T-cell (primary cell): ENCODE measurements at regions not wholly inside any gene's neighbourhood (a gene's known extent, or its start where the extent isn't known, plus 50 kb on each side); places are given as distances from the start of the nearest gene placed in this dataset.

Experiments
- ATAC-seq, 4 experiments: fragments of 200-7000 bp in 3 of 4; fragments of 150-1000 bp in 1 of 4; cut with Tn5 transposase; replicated peaks in 1 of 4; 1 replicate in 3 of 4; 2 replicates in 1 of 4; pipeline ENCODE4 v1.10.0; 2021; ENCODE audit warnings: moderate library complexity in 3 of 4, mild to moderate bottlenecking in 2 of 4, moderate number of reproducible peaks in 1 of 4
- CTCF ChIA-PET, 2 donors: fragments of 300-600 bp; sonication (Branson Sonifier 250); formaldehyde crosslinking; loops; one replicate each; lab custom pipeline; 2022; ENCODE audit warnings: antibody characterized with exemption in 2 of 2; lab: Charles Lee
- POLR2A ChIA-PET, 2 donors: fragments of 300-600 bp; sonication (Branson Sonifier 250); formaldehyde crosslinking; loops; one replicate each; lab custom pipeline; 2022; ENCODE audit warnings: antibody characterized with exemption in 2 of 2; lab: Charles Lee
- DNase-seq, 35 experiments: peaks; one replicate each; pipeline versions ENCODE4 v3.0.0 to v3.0.0-alpha.2; 2013 to 2023
- H3K27ac ChIP-seq: one replicate; pipeline ENCODE4 v1.5.1; 2013; ENCODE audit warnings: low read length
- H3K27me3 ChIP-seq, 2 experiments: replicated peaks in 1 of 2; 1 replicate in 1 of 2; 2 replicates in 1 of 2; pipeline versions ENCODE4 v1.6.1 to v1.7.0; 2013; ENCODE audit warnings: low read length in 1 of 2, mixed read lengths in 1 of 2; ENCODE audit not compliant: control insufficient read depth in 2 of 2, insufficient read depth in 2 of 2; ENCODE audit errors: extremely low read depth in 1 of 2
- H3K36me3 ChIP-seq, 2 donors: 1 replicate in 1 of 2; 2 replicates in 1 of 2; pipeline versions ENCODE4 v1.6.1 to v1.7.0; 2013; ENCODE audit warnings: low read length in 1 of 2; ENCODE audit not compliant: control insufficient read depth in 2 of 2, insufficient read depth in 1 of 2; ENCODE audit errors: extremely low read depth in 1 of 2
- H3K4me1 ChIP-seq, 2 experiments: 1 replicate in 1 of 2; 2 replicates in 1 of 2; pipeline versions ENCODE4 v1.6.1 to v1.7.0; 2013; ENCODE audit warnings: low read length in 2 of 2, mixed read lengths in 1 of 2; ENCODE audit not compliant: insufficient read depth in 2 of 2, control insufficient read depth in 1 of 2; ENCODE audit errors: extremely low read depth in 1 of 2
- H3K4me3 ChIP-seq, 2 donors: 1 replicate in 1 of 2; 2 replicates in 1 of 2; pipeline versions ENCODE4 v1.5.1 to v1.7.0; 2013; ENCODE audit warnings: mild to moderate bottlenecking in 2 of 2, low read length in 1 of 2, moderate library complexity in 1 of 2; ENCODE audit not compliant: control insufficient read depth in 1 of 2; ENCODE audit errors: extremely low read depth in 1 of 2
- H3K9me3 ChIP-seq: 2 replicates; pipeline ENCODE4 v1.7.0; 2013
- H3K27ac Mint-ChIP-seq, 2 donors: one replicate each; pipeline ENCODE4 v1.8.0; 2020 to 2021; ENCODE audit warnings: mild to moderate bottlenecking in 2 of 2, mixed read lengths in 2 of 2
- H3K27me3 Mint-ChIP-seq, 2 donors: one replicate each; pipeline ENCODE4 v1.8.0; 2021 to 2022; ENCODE audit warnings: mixed read lengths in 2 of 2
- H3K36me3 Mint-ChIP-seq: one replicate; pipeline ENCODE4 v1.8.0; 2021; ENCODE audit warnings: mixed read lengths
- H3K4me1 Mint-ChIP-seq, 3 donors: one replicate each; pipeline ENCODE4 v1.8.0; 2020 to 2022; ENCODE audit warnings: mixed read lengths in 3 of 3, mild to moderate bottlenecking in 1 of 3
- H3K4me3 Mint-ChIP-seq, 3 donors: one replicate each; pipeline ENCODE4 v1.8.0; 2020 to 2022; ENCODE audit warnings: mild to moderate bottlenecking in 3 of 3, mixed read lengths in 3 of 3, moderate library complexity in 3 of 3
- H3K9me3 Mint-ChIP-seq, 3 donors: one replicate each; pipeline ENCODE4 v1.8.0; 2020 to 2022; ENCODE audit warnings: mixed read lengths in 3 of 3
- WGBS: methylation state at CpG from one replicate; pipeline ENCODE4 v1.1.5; 2013; ENCODE audit warnings: missing lambda C conversion rate; ENCODE audit not compliant: insufficient coverage; 5-methylcytosine and 5-hydroxymethylcytosine counted together

DNA sequence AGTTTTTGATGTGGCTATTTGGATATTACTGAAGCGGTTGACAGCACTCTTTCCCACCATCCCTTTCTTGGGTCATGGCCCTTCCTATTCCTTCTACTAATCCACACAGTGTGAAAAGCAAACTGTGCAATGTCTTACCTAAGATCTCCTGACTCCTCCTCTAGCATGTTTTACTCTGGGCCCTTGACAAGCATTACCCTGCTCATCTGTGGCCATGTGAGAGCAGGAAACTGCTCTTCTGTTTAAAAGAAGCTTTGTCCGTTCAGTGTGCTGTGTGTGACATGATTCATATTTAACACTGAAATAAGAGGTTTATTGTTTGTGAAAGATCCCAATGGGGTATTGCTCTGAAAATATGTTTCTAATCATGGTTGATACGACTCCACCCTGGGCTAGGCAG lies 1022.5 kb downstream of the AACS start:
- WGBS: 80% methylated on average over 1 of the region's 3 CpGs
- ATAC-seq: no peak
- H3K36me3 Mint-ChIP-seq: no peaks in the 10 kb centered on the region
- Histone ChIP-seq H3K4me1 (no peaks in the 10 kb centered on the region), H3K27ac (no peak overlapping the region), H3K9me3 (no peaks in the 10 kb centered on the region), H3K36me3 (no peaks in the 10 kb centered on the region), H3K4me3 (no peak overlapping the region), H3K27me3 (no peaks in the 10 kb centered on the region)
- H3K27me3 Mint-ChIP-seq: no peaks in the 10 kb centered on the region
- POLR2A ChIA-PET: no interaction called here
- H3K27ac Mint-ChIP-seq: no peak overlapping the region
- CTCF ChIA-PET: interaction anchor here in 1 of 2 donors (0.5 kb wide), 1 partner anchor 100 kb away, joined by 12 read pairs; no protein-coding TSS in a partner anchor
- DNase-seq: no peak
- no peaks in the 10 kb centered on the region for H3K4me1 Mint-ChIP-seq
- no peak overlapping the region for H3K4me3 Mint-ChIP-seq
- H3K9me3 Mint-ChIP-seq: peaks cover 0 to 20% (median 12%) of the 10 kb centered on the region in 3 donors

DNA sequence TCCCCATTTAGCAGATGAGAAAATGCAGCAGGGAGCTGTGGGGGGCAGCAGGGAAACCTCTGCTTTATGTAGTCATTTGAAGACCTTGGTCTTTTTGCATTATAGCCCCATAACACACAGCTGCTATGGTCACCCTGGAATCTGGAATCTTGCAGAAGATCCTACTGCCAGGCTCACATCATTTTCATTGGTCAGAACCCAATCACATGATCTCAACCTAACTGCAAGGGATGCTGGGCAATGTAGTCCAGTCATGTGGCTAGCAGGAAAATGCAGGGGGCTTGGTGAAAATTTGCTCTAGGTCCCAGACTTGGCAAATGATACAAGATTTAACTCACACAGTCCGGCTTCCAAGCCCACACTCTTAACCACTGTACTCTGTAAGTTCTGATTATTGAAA lies 1028.7 kb downstream of the AACS start:
- Histone ChIP-seq H3K4me1 (no peaks in the 10 kb centered on the region), H3K9me3 (no peaks in the 10 kb centered on the region), H3K27ac (no peak overlapping the region), H3K36me3 (no peaks in the 10 kb centered on the region), H3K27me3 (no peaks in the 10 kb centered on the region), H3K4me3 (no peak overlapping the region)
- no peaks in the 10 kb centered on the region for H3K36me3 Mint-ChIP-seq
- WGBS: no CpG with 5 or more reads among the region's 1 CpG
- no peaks in the 10 kb centered on the region for H3K27me3 Mint-ChIP-seq
- DNase-seq: no peak
- CTCF ChIA-PET: no interaction called here
- H3K4me3 Mint-ChIP-seq: no peak overlapping the region
- H3K27ac Mint-ChIP-seq: no peak overlapping the region
- H3K9me3 Mint-ChIP-seq: peaks cover 4 to 19% (median 9%) of the 10 kb centered on the region in 3 donors
- H3K4me1 Mint-ChIP-seq: no peaks in the 10 kb centered on the region
- ATAC-seq: no peak
- POLR2A ChIA-PET: no interaction called here

DNA sequence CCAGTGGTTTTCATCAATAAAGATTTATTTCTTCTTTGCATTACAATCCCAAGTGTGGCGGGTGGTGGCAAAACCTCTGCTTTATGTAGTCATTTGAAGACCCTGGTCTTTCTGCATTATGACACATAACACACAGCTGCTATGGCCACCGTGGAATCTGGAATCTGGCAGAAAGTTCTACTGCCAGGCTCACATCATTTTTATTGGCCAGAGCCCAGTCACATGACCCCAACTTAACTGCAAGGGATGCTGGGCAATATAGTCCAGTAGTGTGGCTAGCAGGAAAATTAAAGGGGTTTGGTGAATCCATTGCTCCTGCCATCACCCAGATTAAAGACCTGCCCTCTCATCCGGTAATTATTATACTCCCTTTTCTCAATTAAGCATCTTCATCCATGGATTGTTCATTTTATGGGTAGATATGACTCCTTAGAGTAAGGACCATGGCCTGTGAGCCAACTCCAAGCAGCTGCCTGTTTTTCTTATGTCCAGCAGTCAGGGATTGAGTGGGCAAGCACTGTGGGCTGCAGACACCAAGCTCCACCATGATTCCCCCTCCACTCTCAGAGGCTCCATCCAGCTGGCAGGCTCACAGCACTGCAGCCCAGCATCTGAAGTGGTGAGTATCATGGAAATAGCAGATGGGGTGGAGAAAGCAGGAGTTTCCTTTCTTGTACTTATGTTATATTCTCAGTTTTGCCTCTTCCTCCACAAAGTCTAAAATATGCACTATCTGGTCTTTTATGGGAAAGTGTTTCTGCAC lies 1030.7 kb downstream of the AACS start:
- H3K9me3 Mint-ChIP-seq: peaks cover 6 to 22% (median 12%) of the 10 kb centered on the region in 3 donors
- 90% methylated on average over 2 of the region's 3 CpGs for WGBS
- DNase-seq: no peak
- H3K4me3 Mint-ChIP-seq: no peak overlapping the region
- no peaks in the 10 kb centered on the region for H3K27me3 Mint-ChIP-seq
- H3K36me3 Mint-ChIP-seq: no peaks in the 10 kb centered on the region
- CTCF ChIA-PET: no interaction called here
- Histone ChIP-seq H3K27ac (no peak overlapping the region), H3K27me3 (no peaks in the 10 kb centered on the region), H3K4me1 (no peaks in the 10 kb centered on the region), H3K4me3 (no peak overlapping the region), H3K9me3 (no peaks in the 10 kb centered on the region), H3K36me3 (no peaks in the 10 kb centered on the region)
- POLR2A ChIA-PET: no interaction called here
- ATAC-seq: no peak
- no peaks in the 10 kb centered on the region for H3K4me1 Mint-ChIP-seq
- no peak overlapping the region for H3K27ac Mint-ChIP-seq

DNA sequence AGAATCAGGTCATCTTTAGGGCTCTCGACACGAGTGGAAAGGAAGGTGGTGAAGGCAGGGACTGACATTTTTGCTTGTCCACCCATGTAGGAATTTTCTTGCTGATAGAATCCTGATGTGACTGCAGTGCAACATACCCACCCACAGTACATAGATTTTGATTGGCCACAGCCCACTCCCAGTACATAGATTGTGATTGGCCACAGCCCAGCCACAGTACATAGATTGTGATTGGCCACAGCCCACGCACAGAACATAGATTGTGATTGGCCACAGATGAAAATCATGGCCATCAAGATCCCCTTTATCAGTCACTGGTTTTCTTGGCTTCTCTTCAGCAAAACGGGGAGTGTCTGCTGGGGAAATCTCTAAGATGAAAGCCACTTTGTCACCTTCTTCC lies 1041.5 kb downstream of the AACS start:
- Mint-ChIP-seq H3K36me3 (no peaks in the 10 kb centered on the region), H3K4me1 (no peaks in the 10 kb centered on the region), H3K27ac (no peak overlapping the region), H3K27me3 (no peaks in the 10 kb centered on the region), H3K9me3 (peaks cover 2 to 7% (median 6%) of the 10 kb centered on the region in 3 donors), H3K4me3 (no peak overlapping the region)
- CTCF ChIA-PET: no interaction called here
- POLR2A ChIA-PET: no interaction called here
- DNase-seq (no peak), ATAC-seq (no peak)
- H3K27me3 ChIP-seq: no peaks in the 10 kb centered on the region
- H3K9me3 ChIP-seq: no peaks in the 10 kb centered on the region
- no peak overlapping the region for H3K27ac ChIP-seq
- 50% methylated on average over 1 of the region's 4 CpGs for WGBS
- H3K4me1 ChIP-seq: no peaks in the 10 kb centered on the region
- no peak overlapping the region for H3K4me3 ChIP-seq
- H3K36me3 ChIP-seq: no peaks in the 10 kb centered on the region

DNA sequence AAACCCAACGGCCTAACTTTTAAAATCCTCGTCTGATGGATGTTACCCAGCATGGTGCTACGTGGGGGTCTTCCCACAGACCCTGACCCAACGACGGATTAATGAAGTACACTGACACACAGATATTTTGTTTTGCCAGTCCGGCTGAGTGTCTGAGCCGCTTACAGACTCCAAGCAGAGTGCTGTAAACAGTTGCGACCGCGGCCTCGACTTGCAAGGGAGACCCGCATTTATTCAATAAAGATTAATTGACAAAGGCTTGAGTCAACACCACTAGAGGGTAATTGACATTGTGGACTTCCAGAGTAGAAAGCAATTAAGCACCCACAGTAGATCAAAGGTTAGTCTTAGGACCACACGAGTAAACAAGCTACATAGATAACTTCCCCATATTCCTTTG lies 1042.4 kb downstream of the AACS start:
- ChIA-PET POLR2A (no interaction called here), CTCF (no interaction called here)
- Histone ChIP-seq H3K4me1 (no peaks in the 10 kb centered on the region), H3K4me3 (no peak overlapping the region), H3K27ac (no peak overlapping the region), H3K27me3 (no peaks in the 10 kb centered on the region), H3K36me3 (no peaks in the 10 kb centered on the region), H3K9me3 (no peaks in the 10 kb centered on the region)
- Mint-ChIP-seq H3K4me1 (no peaks in the 10 kb centered on the region), H3K4me3 (no peak overlapping the region), H3K9me3 (peaks cover 2 to 10% (median 7%) of the 10 kb centered on the region in 3 donors), H3K36me3 (no peaks in the 10 kb centered on the region), H3K27me3 (no peaks in the 10 kb centered on the region), H3K27ac (no peak overlapping the region)
- WGBS: 73% methylated on average over 10 of the region's 13 CpGs
- ATAC-seq (no peak), DNase-seq (no peak)

DNA sequence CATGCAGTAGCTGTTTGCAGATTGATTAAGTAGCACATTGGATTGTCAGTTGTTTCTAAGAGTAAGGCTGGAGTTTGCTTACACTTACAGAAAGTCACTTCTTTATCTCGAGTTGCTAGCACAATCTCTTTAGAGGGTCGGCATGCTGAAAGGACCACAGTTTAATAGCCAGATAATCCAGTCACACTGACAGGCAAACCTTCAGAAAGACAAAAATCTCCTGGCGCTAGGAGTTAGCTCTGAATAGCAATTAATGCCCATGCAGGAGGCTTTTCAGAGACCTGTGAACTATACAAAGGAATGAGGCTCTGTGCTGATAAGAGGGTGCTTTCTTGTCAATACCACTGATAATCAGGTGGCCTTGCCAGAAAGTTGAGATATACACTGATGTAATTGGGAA lies 1043.0 kb downstream of the AACS start:
- Mint-ChIP-seq H3K4me3 (no peak overlapping the region), H3K9me3 (peaks cover 2 to 10% (median 7%) of the 10 kb centered on the region in 3 donors), H3K27ac (no peak overlapping the region), H3K4me1 (no peaks in the 10 kb centered on the region), H3K27me3 (no peaks in the 10 kb centered on the region), H3K36me3 (no peaks in the 10 kb centered on the region)
- no peaks in the 10 kb centered on the region for H3K36me3 ChIP-seq
- DNase-seq: no peak
- CTCF ChIA-PET: no interaction called here
- no peak for ATAC-seq
- H3K9me3 ChIP-seq: no peaks in the 10 kb centered on the region
- no peak overlapping the region for H3K27ac ChIP-seq
- no peaks in the 10 kb centered on the region for H3K27me3 ChIP-seq
- H3K4me1 ChIP-seq: no peaks in the 10 kb centered on the region
- H3K4me3 ChIP-seq: no peak overlapping the region
- WGBS: no CpG with 5 or more reads among the region's 3 CpGs
- POLR2A ChIA-PET: no interaction called here
